ENCODE measurements at regions not wholly inside any gene's neighbourhood (a gene's known extent, or its start where the extent isn't known, plus 50 kb on each side); places are given as distances from the start of the nearest gene placed in this dataset.

- no peak for TF ChIP-seq CTCF (conservative IDR thresholded peaks at IDR 0.05; ENCODE audit: low read length)
- TF ChIP-seq EZH2phosphoT487 (IDR thresholded peaks at IDR 0.05; ENCODE audit: borderline replicate concordance), result no peak
- H3K36me3 ChIP-seq (ENCODE audit: insufficient read depth, low read length), result no peaks in the 10 kb centered on the region
- H3K79me2 ChIP-seq (ENCODE audit: insufficient read depth, low read length), result no peaks in the 10 kb centered on the region
- H3K4me1 ChIP-seq (ENCODE audit: insufficient read depth, low read length, poor library complexity, severe bottlenecking), result no peaks in the 10 kb centered on the region
- no peaks in the 10 kb centered on the region for H3K9me3 ChIP-seq (ENCODE audit: insufficient read depth, low read depth, low read length)
- H3K4me3 ChIP-seq (ENCODE audit: low read length, poor library complexity, severe bottlenecking), result no peak overlapping the region
- no peak overlapping the region for H3K4me2 ChIP-seq (ENCODE audit: low read depth, low read length, poor library complexity, severe bottlenecking)
- no peaks in the 10 kb centered on the region for H3F3A ChIP-seq (ENCODE audit: low read depth)
- no peaks in the 10 kb centered on the region for H3K9me2 ChIP-seq (replicated peaks; ENCODE audit: low read depth, low read length)
- no peaks in the 10 kb centered on the region for H3K27me3 ChIP-seq (ENCODE audit: insufficient read depth, low read length, poor library complexity, severe bottlenecking)
- no peak overlapping the region for H2AFZ ChIP-seq (ENCODE audit: low read length)
- H4K20me1 ChIP-seq (ENCODE audit: insufficient read depth, low read length, poor library complexity, severe bottlenecking), result no peaks in the 10 kb centered on the region
- H3K9ac ChIP-seq (ENCODE audit: low read depth, low read length, poor library complexity, severe bottlenecking), result no peak overlapping the region
These were observed 353.8 kb upstream of the RSPO3 start for GRCh38 chr6:126764671-126765070.

DNA sequence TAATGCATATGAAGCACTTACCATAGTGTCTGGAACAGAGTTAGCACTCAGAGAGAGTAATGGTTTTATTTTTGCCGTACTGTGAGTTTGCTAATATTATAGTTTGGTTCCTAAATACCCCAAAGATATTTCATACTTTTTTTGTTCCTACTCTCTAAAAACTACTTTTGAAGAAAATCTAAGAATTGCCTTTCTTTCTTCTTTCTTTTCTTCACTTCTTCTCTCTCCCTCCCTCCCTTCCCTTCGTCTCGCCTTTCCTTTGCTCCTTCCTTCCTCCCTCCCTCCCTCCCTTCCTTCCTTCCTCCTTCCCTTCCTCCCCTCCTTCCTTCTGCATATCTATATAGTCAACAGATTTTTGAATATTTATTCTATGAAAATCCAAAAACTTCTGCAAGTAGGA lies 351.7 kb upstream of the RSPO3 start:
- no peaks in the 10 kb centered on the region for H3F3A ChIP-seq (ENCODE audit: low read depth)
- H3K9me2 ChIP-seq (replicated peaks; ENCODE audit: low read depth, low read length), result no peaks in the 10 kb centered on the region
- H3K4me2 ChIP-seq (ENCODE audit: low read depth, low read length, poor library complexity, severe bottlenecking), result no peak overlapping the region
- H3K27me3 ChIP-seq (ENCODE audit: insufficient read depth, low read length, poor library complexity, severe bottlenecking), result no peaks in the 10 kb centered on the region
- H3K4me1 ChIP-seq (ENCODE audit: insufficient read depth, low read length, poor library complexity, severe bottlenecking), result no peaks in the 10 kb centered on the region
- no peaks in the 10 kb centered on the region for H3K79me2 ChIP-seq (ENCODE audit: insufficient read depth, low read length)
- H2AFZ ChIP-seq (ENCODE audit: low read length), result no peak overlapping the region
- no peak for TF ChIP-seq EZH2phosphoT487 (IDR thresholded peaks at IDR 0.05; ENCODE audit: borderline replicate concordance)
- TF ChIP-seq CTCF (conservative IDR thresholded peaks at IDR 0.05; ENCODE audit: low read length), result no peak
- no peaks in the 10 kb centered on the region for H4K20me1 ChIP-seq (ENCODE audit: insufficient read depth, low read length, poor library complexity, severe bottlenecking)
- no peaks in the 10 kb centered on the region for H3K9me3 ChIP-seq (ENCODE audit: insufficient read depth, low read depth, low read length)
- no peak overlapping the region for H3K9ac ChIP-seq (ENCODE audit: low read depth, low read length, poor library complexity, severe bottlenecking)
- no peaks in the 10 kb centered on the region for H3K36me3 ChIP-seq (ENCODE audit: insufficient read depth, low read length)
- no peak overlapping the region for H3K4me3 ChIP-seq (ENCODE audit: low read length, poor library complexity, severe bottlenecking)

DNA sequence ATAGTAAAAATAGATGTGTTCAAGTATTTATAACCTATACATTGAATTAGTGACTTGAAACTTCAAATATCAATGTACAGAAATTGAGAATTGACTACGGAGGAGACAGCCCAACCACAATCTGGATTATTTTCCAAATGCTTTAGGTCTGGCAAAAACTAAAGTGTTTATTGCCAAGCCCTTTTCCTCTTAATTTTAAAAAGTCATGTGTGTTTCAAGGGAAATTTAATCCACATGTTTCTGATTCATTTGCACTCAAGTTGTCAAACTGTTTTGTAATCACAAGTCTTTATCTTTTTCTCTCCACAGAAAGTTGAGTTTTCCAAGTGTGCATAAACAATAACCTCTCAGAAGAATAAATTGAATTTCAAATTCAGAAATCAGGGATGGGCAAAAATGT lies 350.8 kb upstream of the RSPO3 start:
- no peaks in the 10 kb centered on the region for H3K79me2 ChIP-seq (ENCODE audit: insufficient read depth, low read length)
- H3K4me3 ChIP-seq (ENCODE audit: low read length, poor library complexity, severe bottlenecking), result no peak overlapping the region
- H3K27me3 ChIP-seq (ENCODE audit: insufficient read depth, low read length, poor library complexity, severe bottlenecking), result no peaks in the 10 kb centered on the region
- no peak overlapping the region for H2AFZ ChIP-seq (ENCODE audit: low read length)
- H3K4me1 ChIP-seq (ENCODE audit: insufficient read depth, low read length, poor library complexity, severe bottlenecking), result no peaks in the 10 kb centered on the region
- H3K9ac ChIP-seq (ENCODE audit: low read depth, low read length, poor library complexity, severe bottlenecking), result no peak overlapping the region
- H3F3A ChIP-seq (ENCODE audit: low read depth), result no peaks in the 10 kb centered on the region
- TF ChIP-seq EZH2phosphoT487 (IDR thresholded peaks at IDR 0.05; ENCODE audit: borderline replicate concordance) (no peak), CTCF (conservative IDR thresholded peaks at IDR 0.05; ENCODE audit: low read length) (no peak)
- H3K9me3 ChIP-seq (ENCODE audit: insufficient read depth, low read depth, low read length), result no peaks in the 10 kb centered on the region
- no peaks in the 10 kb centered on the region for H3K9me2 ChIP-seq (replicated peaks; ENCODE audit: low read depth, low read length)
- H3K4me2 ChIP-seq (ENCODE audit: low read depth, low read length, poor library complexity, severe bottlenecking), result no peak overlapping the region
- H4K20me1 ChIP-seq (ENCODE audit: insufficient read depth, low read length, poor library complexity, severe bottlenecking), result no peaks in the 10 kb centered on the region
- no peaks in the 10 kb centered on the region for H3K36me3 ChIP-seq (ENCODE audit: insufficient read depth, low read length)
